HG02840 (cell line): ENCODE measurements at regions not wholly inside any gene's neighbourhood (a gene's known extent, or its start where the extent isn't known, plus 50 kb on each side); places are given as distances from the start of the nearest gene placed in this dataset.
"Not testable (repeated sequence)": the region's sequence is repeated elsewhere in the genome, so short reads cannot be mapped to it uniquely, and the experiment has no call there.

ENCODE experiments used
- ATAC-seq: cut with Tn5 transposase; IDR thresholded peaks from one replicate; pipeline ENCODE4 v1.9.1; 2021; ENCODE audit warnings: mild to moderate bottlenecking, moderate library complexity, moderate number of reproducible peaks; ENCODE audit not compliant: unreplicated experiment, low FRiP score

- not testable (repeated sequence) for ATAC-seq
These were observed 176.5 kb upstream of the SERPINE2 start for GRCh38 chr2:224215611-224216010.

- ATAC-seq, result no peak
These were observed 174.3 kb upstream of the SERPINE2 start for GRCh38 chr2:224213396-224213795.

- no peak for ATAC-seq
These were observed 172.7 kb upstream of the SERPINE2 start for GRCh38 chr2:224211791-224212190.

- ATAC-seq, result no peak
These were observed 172.0 kb upstream of the SERPINE2 start for GRCh38 chr2:224211181-224211480.

- ATAC-seq, result no peak
These were observed 171.4 kb upstream of the SERPINE2 start for GRCh38 chr2:224210286-224211180.

GRCh38 chr2:224209555-224210285, 170.6 kb upstream of the SERPINE2 start:
- ATAC-seq, result no peak

GRCh38 chr2:224208443-224208842, 169.4 kb upstream of the SERPINE2 start:
- ATAC-seq, result no peak

GRCh38 chr2:224208007-224208406, 168.9 kb upstream of the SERPINE2 start:
- ATAC-seq, result no peak

GRCh38 chr2:224206816-224207215, 167.7 kb upstream of the SERPINE2 start:
- ATAC-seq, result no peak

- no peak for ATAC-seq
These were observed 163.3 kb upstream of the SERPINE2 start for GRCh38 chr2:224202281-224202865.

GRCh38 chr2:224198436-224198835, 159.3 kb upstream of the SERPINE2 start:
- ATAC-seq, result no peak

- ATAC-seq, result no peak
These were observed 157.7 kb upstream of the SERPINE2 start for GRCh38 chr2:224196810-224197209.

GRCh38 chr2:224195925-224196571, 157.0 kb upstream of the SERPINE2 start:
- ATAC-seq, result no peak

- ATAC-seq, result no peak
These were observed 155.1 kb upstream of the SERPINE2 start for GRCh38 chr2:224194161-224194560.

GRCh38 chr2:224191465-224191864, 152.4 kb upstream of the SERPINE2 start:
- ATAC-seq, result no peak

GRCh38 chr2:224190936-224191270, 151.8 kb upstream of the SERPINE2 start:
- ATAC-seq, result no peak

- ATAC-seq, result no peak
These were observed 151.3 kb upstream of the SERPINE2 start for GRCh38 chr2:224190234-224190935.

- ATAC-seq, result no peak
These were observed 148.1 kb upstream of the SERPINE2 start for GRCh38 chr2:224187220-224187619.

GRCh38 chr2:224185023-224185601, 146.0 kb upstream of the SERPINE2 start:
- no peak for ATAC-seq

GRCh38 chr2:224183086-224183485, 144.0 kb upstream of the SERPINE2 start:
- ATAC-seq, result no peak
